SK-N-SH treated with all-trans-retinoic acid at 6 μM for 48 hours (cell line): ENCODE measurements at regions not wholly inside any gene's neighbourhood (a gene's known extent, or its start where the extent isn't known, plus 50 kb on each side); places are given as distances from the start of the nearest gene placed in this dataset.

Experiments used
- ATAC-seq: fragments of 200-7000 bp; cut with Tn5 transposase; 3 replicates; pipeline ENCODE4 v1.9.1; 2020; ENCODE audit warnings: mild to moderate bottlenecking, moderate library complexity
- ARNTL ChIP-seq: fragments of 450-650 bp; formaldehyde crosslinking; IDR thresholded peaks from 2 replicates; pipeline ENCODE4 v1.5.0; 2020; ENCODE audit warnings: low read depth, mild to moderate bottlenecking, moderate library complexity, borderline replicate concordance
- BACH2 ChIP-seq: fragments of 250-450 bp; sonication (Bioruptor Pico); IDR thresholded peaks from 2 replicates; pipeline ENCODE4 v1.9.0; 2021; ENCODE audit warnings: mild to moderate bottlenecking, borderline replicate concordance
- CREB5 ChIP-seq: fragments of 250-450 bp; sonication (Bioruptor Pico); IDR thresholded peaks from 2 replicates; pipeline ENCODE4 v1.5.1; 2020; ENCODE audit warnings: low read depth, mild to moderate bottlenecking, moderate library complexity
- CSDC2 ChIP-seq: fragments of 250-450 bp; sonication (Bioruptor Pico); IDR thresholded peaks from 2 replicates; pipeline ENCODE4 v1.5.0; 2020; ENCODE audit warnings: mild to moderate bottlenecking, moderate library complexity
- GLIS3 ChIP-seq: fragments of 250-450 bp; sonication (Bioruptor Pico); IDR thresholded peaks from 2 replicates; pipeline ENCODE4 v1.5.0; 2020; ENCODE audit warnings: mild to moderate bottlenecking, moderate library complexity
- ISL1 ChIP-seq: fragments of 250-450 bp; sonication (Bioruptor Pico); IDR thresholded peaks from 2 replicates; pipeline ENCODE4 v2.1.2; 2022; ENCODE audit warnings: mild to moderate bottlenecking, moderate library complexity
- OSR1 ChIP-seq: fragments of 250-450 bp; sonication (Bioruptor Pico); IDR thresholded peaks from 2 replicates; pipeline ENCODE4 v1.8.0; 2022; ENCODE audit warnings: moderate library complexity, mild to moderate bottlenecking, inconsistent platforms
- POU6F1 ChIP-seq: fragments of 250-450 bp; sonication (Bioruptor Pico); IDR thresholded peaks from 2 replicates; pipeline ENCODE4 v1.8.0; 2021; ENCODE audit warnings: low read depth, mild to moderate bottlenecking, moderate library complexity, borderline replicate concordance
- PPARA ChIP-seq: fragments of 250-450 bp; sonication (Bioruptor Pico); IDR thresholded peaks from 2 replicates; pipeline ENCODE4 v1.5.0; 2020; ENCODE audit warnings: mild to moderate bottlenecking, borderline replicate concordance
- SNAI2 ChIP-seq: fragments of 250-450 bp; sonication (Bioruptor Pico); IDR thresholded peaks from 2 replicates; pipeline ENCODE4 v1.5.0; 2020; ENCODE audit warnings: mild to moderate bottlenecking, moderate library complexity
- TCF4 ChIP-seq: fragments of 250-450 bp; sonication (Bioruptor Pico); IDR thresholded peaks from 2 replicates; pipeline ENCODE4 v1.8.0; 2021; ENCODE audit warnings: mild to moderate bottlenecking, moderate library complexity, borderline replicate concordance
- TOX ChIP-seq: fragments of 250-450 bp; sonication (Bioruptor Pico); IDR thresholded peaks from 2 replicates; pipeline ENCODE4 v1.8.0; 2021; ENCODE audit warnings: mild to moderate bottlenecking, moderate library complexity, borderline replicate concordance
- ZC3H10 ChIP-seq: fragments of 250-450 bp; sonication (Bioruptor Pico); IDR thresholded peaks from 2 replicates; pipeline ENCODE4 v1.5.1; 2021; ENCODE audit warnings: mild to moderate bottlenecking, moderate library complexity
- ZFP3 ChIP-seq: fragments of 250-450 bp; sonication (Bioruptor Pico); IDR thresholded peaks from 2 replicates; pipeline ENCODE4 v1.5.0; 2020; ENCODE audit warnings: mild to moderate bottlenecking, moderate library complexity
- ZFP30 ChIP-seq: fragments of 450-650 bp; formaldehyde crosslinking; IDR thresholded peaks from 2 replicates; pipeline ENCODE4 v1.5.0; 2022; ENCODE audit warnings: mild to moderate bottlenecking, moderate library complexity
- ZNF565 ChIP-seq: fragments of 450-650 bp; formaldehyde crosslinking; conservative IDR thresholded peaks from 2 replicates; pipeline ENCODE4 v1.5.0; 2020; ENCODE audit warnings: low read depth, mild to moderate bottlenecking, moderate library complexity
- ZNF8 ChIP-seq: fragments of 450-650 bp; formaldehyde crosslinking; IDR thresholded peaks from 2 replicates; pipeline ENCODE4 v1.5.0; 2020; ENCODE audit warnings: mild to moderate bottlenecking, moderate library complexity
- TF ChIP-seq, protein P1 (sequence below): fragments of 250-450 bp; sonication (Bioruptor Pico); IDR thresholded peaks from 2 replicates; pipeline ENCODE4 v1.5.0; 2020; ENCODE audit warnings: mild to moderate bottlenecking, moderate library complexity
- TF ChIP-seq, protein P2 (sequence below): fragments of 250-450 bp; sonication (Bioruptor Pico); IDR thresholded peaks from 2 replicates; pipeline ENCODE4 v1.5.1; 2021; ENCODE audit warnings: mild to moderate bottlenecking, moderate library complexity
- TF ChIP-seq, protein P3 (sequence below): fragments of 250-450 bp; sonication (Bioruptor Pico); IDR thresholded peaks from 2 replicates; pipeline ENCODE4 v1.8.0; 2020; ENCODE audit warnings: mild to moderate bottlenecking, moderate library complexity, borderline replicate concordance

GRCh38 chr2:204074456-204074855, 137.9 kb downstream of the ICOS start (continued):
- TF ChIP-seq ZNF565 (no peak), POU6F1 (CRISPR knock-in tag) (no peak)

DNA sequence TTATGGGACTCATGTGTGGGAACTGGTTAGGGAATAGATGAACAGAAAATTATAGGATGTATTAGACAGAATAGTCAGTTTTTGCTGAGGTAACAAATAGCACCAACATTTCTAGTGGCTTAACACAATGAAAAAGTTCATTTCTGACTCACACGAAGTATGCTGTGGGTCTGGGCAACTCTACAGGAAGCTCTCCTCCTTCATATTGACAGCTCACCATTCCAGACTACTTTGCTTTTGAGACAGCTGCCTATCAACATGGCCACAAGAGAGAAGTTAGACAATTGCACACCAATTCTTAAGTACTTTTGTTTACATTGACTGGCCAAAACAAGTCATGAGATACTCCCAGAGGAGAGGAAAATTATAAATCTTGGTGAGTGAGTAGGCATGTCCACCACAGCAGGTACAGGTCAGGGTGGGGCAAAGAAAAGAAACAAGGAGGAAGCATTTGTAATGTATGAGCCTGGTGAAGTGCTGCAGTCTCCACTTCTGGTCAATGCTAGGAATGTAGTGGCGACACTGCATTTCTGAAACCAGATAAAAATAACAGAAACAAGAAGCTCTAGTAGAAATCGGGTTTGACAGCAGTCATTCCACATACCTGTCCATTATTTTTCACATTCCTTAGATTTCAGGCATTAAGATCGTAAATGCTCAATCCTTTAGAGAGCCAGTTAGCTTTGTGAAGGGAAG, 141.6 kb downstream of the ICOS start:
- TF ChIP-seq ZFP30 (no peak), ZC3H10 (CRISPR knock-in tag) (no peak), POU6F1 (CRISPR knock-in tag) (no peak), ARNTL (CRISPR knock-in tag) (no peak), ZNF8 (CRISPR knock-in tag) (no peak), TCF4 (CRISPR knock-in tag) (no peak), SNAI2 (CRISPR knock-in tag) (no peak), ZFP3 (CRISPR knock-in tag) (no peak), OSR1 (CRISPR knock-in tag) (no peak), CSDC2 (no peak), CREB5 (CRISPR knock-in tag) (no peak), ISL1 (CRISPR knock-in tag) (no peak), ZNF565 (no peak), BACH2 (CRISPR knock-in tag) (no peak), PPARA (no peak)
- TF ChIP-seq, protein P1, sequence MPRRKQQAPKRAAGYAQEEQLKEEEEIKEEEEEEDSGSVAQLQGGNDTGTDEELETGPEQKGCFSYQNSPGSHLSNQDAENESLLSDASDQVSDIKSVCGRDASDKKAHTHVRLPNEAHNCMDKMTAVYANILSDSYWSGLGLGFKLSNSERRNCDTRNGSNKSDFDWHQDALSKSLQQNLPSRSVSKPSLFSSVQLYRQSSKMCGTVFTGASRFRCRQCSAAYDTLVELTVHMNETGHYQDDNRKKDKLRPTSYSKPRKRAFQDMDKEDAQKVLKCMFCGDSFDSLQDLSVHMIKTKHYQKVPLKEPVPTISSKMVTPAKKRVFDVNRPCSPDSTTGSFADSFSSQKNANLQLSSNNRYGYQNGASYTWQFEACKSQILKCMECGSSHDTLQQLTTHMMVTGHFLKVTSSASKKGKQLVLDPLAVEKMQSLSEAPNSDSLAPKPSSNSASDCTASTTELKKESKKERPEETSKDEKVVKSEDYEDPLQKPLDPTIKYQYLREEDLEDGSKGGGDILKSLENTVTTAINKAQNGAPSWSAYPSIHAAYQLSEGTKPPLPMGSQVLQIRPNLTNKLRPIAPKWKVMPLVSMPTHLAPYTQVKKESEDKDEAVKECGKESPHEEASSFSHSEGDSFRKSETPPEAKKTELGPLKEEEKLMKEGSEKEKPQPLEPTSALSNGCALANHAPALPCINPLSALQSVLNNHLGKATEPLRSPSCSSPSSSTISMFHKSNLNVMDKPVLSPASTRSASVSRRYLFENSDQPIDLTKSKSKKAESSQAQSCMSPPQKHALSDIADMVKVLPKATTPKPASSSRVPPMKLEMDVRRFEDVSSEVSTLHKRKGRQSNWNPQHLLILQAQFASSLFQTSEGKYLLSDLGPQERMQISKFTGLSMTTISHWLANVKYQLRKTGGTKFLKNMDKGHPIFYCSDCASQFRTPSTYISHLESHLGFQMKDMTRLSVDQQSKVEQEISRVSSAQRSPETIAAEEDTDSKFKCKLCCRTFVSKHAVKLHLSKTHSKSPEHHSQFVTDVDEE: no peak
- no peak for ATAC-seq

GRCh38 chr2:204081487-204082425, 145.2 kb downstream of the ICOS start:
- ATAC-seq: no peak

More at GRCh38 chr2:204081487-204082425, 145.2 kb downstream of the ICOS start:
- TF ChIP-seq BACH2 (CRISPR knock-in tag) (no peak), TOX (CRISPR knock-in tag) (no peak), OSR1 (CRISPR knock-in tag) (no peak), ZNF565 (no peak), ZNF8 (CRISPR knock-in tag) (no peak), CSDC2 (no peak), ARNTL (CRISPR knock-in tag) (no peak), GLIS3 (CRISPR knock-in tag) (no peak), PPARA (no peak), ZFP30 (no peak)
- TF ChIP-seq, protein P2, sequence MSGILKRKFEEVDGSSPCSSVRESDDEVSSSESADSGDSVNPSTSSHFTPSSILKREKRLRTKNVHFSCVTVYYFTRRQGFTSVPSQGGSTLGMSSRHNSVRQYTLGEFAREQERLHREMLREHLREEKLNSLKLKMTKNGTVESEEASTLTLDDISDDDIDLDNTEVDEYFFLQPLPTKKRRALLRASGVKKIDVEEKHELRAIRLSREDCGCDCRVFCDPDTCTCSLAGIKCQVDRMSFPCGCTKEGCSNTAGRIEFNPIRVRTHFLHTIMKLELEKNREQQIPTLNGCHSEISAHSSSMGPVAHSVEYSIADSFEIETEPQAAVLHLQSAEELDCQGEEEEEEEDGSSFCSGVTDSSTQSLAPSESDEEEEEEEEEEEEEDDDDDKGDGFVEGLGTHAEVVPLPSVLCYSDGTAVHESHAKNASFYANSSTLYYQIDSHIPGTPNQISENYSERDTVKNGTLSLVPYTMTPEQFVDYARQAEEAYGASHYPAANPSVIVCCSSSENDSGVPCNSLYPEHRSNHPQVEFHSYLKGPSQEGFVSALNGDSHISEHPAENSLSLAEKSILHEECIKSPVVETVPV (CRISPR knock-in tag): no peak
- TF ChIP-seq, protein P1: no peak
- TF ChIP-seq, protein P3, sequence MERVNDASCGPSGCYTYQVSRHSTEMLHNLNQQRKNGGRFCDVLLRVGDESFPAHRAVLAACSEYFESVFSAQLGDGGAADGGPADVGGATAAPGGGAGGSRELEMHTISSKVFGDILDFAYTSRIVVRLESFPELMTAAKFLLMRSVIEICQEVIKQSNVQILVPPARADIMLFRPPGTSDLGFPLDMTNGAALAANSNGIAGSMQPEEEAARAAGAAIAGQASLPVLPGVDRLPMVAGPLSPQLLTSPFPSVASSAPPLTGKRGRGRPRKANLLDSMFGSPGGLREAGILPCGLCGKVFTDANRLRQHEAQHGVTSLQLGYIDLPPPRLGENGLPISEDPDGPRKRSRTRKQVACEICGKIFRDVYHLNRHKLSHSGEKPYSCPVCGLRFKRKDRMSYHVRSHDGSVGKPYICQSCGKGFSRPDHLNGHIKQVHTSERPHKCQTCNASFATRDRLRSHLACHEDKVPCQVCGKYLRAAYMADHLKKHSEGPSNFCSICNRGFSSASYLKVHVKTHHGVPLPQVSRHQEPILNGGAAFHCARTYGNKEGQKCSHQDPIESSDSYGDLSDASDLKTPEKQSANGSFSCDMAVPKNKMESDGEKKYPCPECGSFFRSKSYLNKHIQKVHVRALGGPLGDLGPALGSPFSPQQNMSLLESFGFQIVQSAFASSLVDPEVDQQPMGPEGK (CRISPR knock-in tag): no peak
- TF ChIP-seq, all 23 proteins: peak for 0
